Psoas muscle (tissue), 7 donors: ENCODE measurements at regions not wholly inside any gene's neighbourhood (a gene's known extent, or its start where the extent isn't known, plus 50 kb on each side); places are given as distances from the start of the nearest gene placed in this dataset.

Experiments used
- ATAC-seq, 4 donors: fragments of 200-7000 bp; cut with Tn5 transposase; one replicate each; pipeline ENCODE4 v1.9.1; 2020; ENCODE audit warnings: moderate library complexity in 3 of 4, mild to moderate bottlenecking in 2 of 4
- DNase-seq, 2 donors: peaks; one replicate each; pipeline ENCODE4 v3.0.0-alpha.2; 2020
- H3K27ac ChIP-seq: fragments of 200-600 bp; one replicate; pipeline ENCODE4 v1.8.0; 2022
- H3K27me3 ChIP-seq, 3 donors: fragments of 200-600 bp in 1 of 3; one replicate each; pipeline versions ENCODE4 v1.6.1 to v1.8.0; 2013 to 2022; ENCODE audit warnings: low read length in 2 of 3, mild to moderate bottlenecking in 2 of 3, moderate library complexity in 1 of 3; ENCODE audit not compliant: insufficient read depth in 3 of 3
- H3K36me3 ChIP-seq, 2 donors: fragments of 200-600 bp in 1 of 2; one replicate each; pipeline versions ENCODE4 v1.6.1 to v1.8.0; 2013 to 2022; ENCODE audit warnings: low read depth in 1 of 2, mild to moderate bottlenecking in 1 of 2, moderate library complexity in 1 of 2; ENCODE audit not compliant: insufficient read depth in 1 of 2
- H3K4me1 ChIP-seq: fragments of 200-600 bp; one replicate; pipeline ENCODE4 v1.8.0; 2022
- H3K4me3 ChIP-seq: fragments of 200-600 bp; one replicate; pipeline ENCODE4 v1.8.0; 2022; ENCODE audit warnings: mild to moderate bottlenecking
- H3K9me3 ChIP-seq: fragments of 200-600 bp; one replicate; pipeline ENCODE4 v1.8.0; 2022
- CTCF ChIP-seq: fragments of 200-600 bp; IDR thresholded peaks from one replicate; pipeline ENCODE4 v1.8.0; 2022; ENCODE audit warnings: antibody characterized with exemption
- WGBS, 3 donors: extraction: QIAGEN DNeasy Blood & Tissue Kit; methylation state at CpG; one replicate each; pipeline versions ENCODE4 v1.1.6 to v1.1.7; 2013; 5-methylcytosine and 5-hydroxymethylcytosine counted together
- intact Hi-C, 2 donors: fragments of 100-400 bp; cut with DNase I; formaldehyde crosslinking; loops; one replicate each; pipeline versions ENCODE4 v1.11.0 to v1.14.2; 2022
- donor health status: healthy with polysubstance abuse.
- donor health status: DM: no; HTN: no; CAD: no; lungs with moderate emphysema.
- donor health status: Bipolar disorder and iron deficiency.
- donor health status: healthy.
- donor health status: DM: yes; HTN: yes; CAD: no.
- donor health status: DM: no; HTN: no; CAD: no.
- donor health status: DM: yes; HTN: yes; CAD: no.

DNA sequence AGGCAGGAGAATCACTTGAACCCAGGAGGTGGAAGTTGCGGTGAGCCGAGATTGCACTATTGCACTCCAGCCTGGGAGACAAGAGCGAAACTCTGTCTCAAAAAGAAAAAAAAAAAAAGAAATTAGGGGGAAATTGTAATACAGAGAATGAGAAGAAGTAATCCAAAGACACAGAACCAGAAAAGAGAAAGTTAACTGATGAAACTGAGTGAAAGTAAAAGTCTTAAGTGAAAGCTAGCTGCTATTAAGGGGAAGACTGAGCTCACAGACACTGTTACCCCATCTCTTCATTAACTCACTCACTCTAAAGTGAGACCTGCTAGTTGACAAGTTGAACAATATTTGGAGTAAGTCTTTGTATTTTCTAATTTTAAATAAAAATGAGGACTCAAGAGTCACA, 763.0 kb upstream of the PCDH10 start:
- no peak for TF ChIP-seq CTCF
- Histone ChIP-seq H3K36me3 (no peaks in the 10 kb centered on the region), H3K27ac (no peak overlapping the region), H3K4me3 (no peak overlapping the region), H3K4me1 (no peaks in the 10 kb centered on the region), H3K9me3 (no peaks in the 10 kb centered on the region), H3K27me3 (no peaks in the 10 kb centered on the region)
- WGBS, 3 donors, result 96 to 100% (median 100%) methylated on average over 3 of the region's 3 CpGs
- DNase-seq (no peak), ATAC-seq (no peak)
- intact Hi-C loops, result no loop called here

- 77 to 86% (median 78%) methylated on average over 1 of the region's 1 CpG for WGBS, 3 donors
- no peaks in the 10 kb centered on the region for H3K27me3 ChIP-seq
- intact Hi-C loops, result no loop called here
Measured at GRCh38 chr4:132387060-132387459, 762.0 kb upstream of the PCDH10 start.

DNA sequence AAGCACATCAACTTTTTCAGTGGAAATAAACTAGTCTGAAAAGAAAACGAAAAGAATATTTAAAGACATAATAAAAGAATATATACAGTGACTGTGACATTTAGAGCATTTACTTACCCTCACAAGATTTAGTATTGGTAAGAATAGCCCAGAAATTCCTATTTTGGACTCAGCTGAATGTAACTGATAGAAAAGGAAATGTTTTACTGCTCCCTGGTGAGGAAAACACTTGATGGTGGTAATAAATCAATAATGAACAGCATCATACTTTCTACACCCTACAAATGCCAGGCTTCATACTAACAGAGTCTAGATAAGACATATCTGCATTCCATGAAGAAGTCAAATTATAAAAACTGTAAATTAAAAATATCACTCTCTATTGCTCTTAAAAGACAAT, 753.5 kb upstream of the PCDH10 start:
- 25 to 41% (median 32%) methylated on average over 1 of the region's 1 CpG for WGBS, 3 donors

More at GRCh38 chr4:132387060-132387459, 762.0 kb upstream of the PCDH10 start:
- Histone ChIP-seq H3K4me3 (no peak overlapping the region), H3K36me3 (no peaks in the 10 kb centered on the region), H3K27ac (no peak overlapping the region), H3K4me1 (no peaks in the 10 kb centered on the region), H3K9me3 (no peaks in the 10 kb centered on the region)
- no peak for ATAC-seq
- TF ChIP-seq CTCF, result no peak
- DNase-seq, result no peak

GRCh38 chr4:132396636-132397035, 752.5 kb upstream of the PCDH10 start:
- no peak for TF ChIP-seq CTCF
- 39 to 44% (median 40%) methylated on average over 1 of the region's 1 CpG for WGBS, 3 donors
- no peak for DNase-seq
- H3K36me3 ChIP-seq, result no peaks in the 10 kb centered on the region
- H3K4me3 ChIP-seq, result no peak overlapping the region
- ATAC-seq, result no peak
- intact Hi-C loops, result no loop called here
- H3K9me3 ChIP-seq, result no peaks in the 10 kb centered on the region
- no peaks in the 10 kb centered on the region for H3K4me1 ChIP-seq
- H3K27ac ChIP-seq, result no peak overlapping the region
- no peaks in the 10 kb centered on the region for H3K27me3 ChIP-seq

More for the DNA sequence above, 753.5 kb upstream of the PCDH10 start:
- H3K27ac ChIP-seq, result no peak overlapping the region
- H3K4me1 ChIP-seq, result no peaks in the 10 kb centered on the region
- ATAC-seq (no peak), DNase-seq (no peak)
- no peak overlapping the region for H3K4me3 ChIP-seq
- intact Hi-C loops, result no loop called here
- H3K27me3 ChIP-seq, result no peaks in the 10 kb centered on the region
- no peak for TF ChIP-seq CTCF
- no peaks in the 10 kb centered on the region for H3K9me3 ChIP-seq
- H3K36me3 ChIP-seq, result no peaks in the 10 kb centered on the region

DNA sequence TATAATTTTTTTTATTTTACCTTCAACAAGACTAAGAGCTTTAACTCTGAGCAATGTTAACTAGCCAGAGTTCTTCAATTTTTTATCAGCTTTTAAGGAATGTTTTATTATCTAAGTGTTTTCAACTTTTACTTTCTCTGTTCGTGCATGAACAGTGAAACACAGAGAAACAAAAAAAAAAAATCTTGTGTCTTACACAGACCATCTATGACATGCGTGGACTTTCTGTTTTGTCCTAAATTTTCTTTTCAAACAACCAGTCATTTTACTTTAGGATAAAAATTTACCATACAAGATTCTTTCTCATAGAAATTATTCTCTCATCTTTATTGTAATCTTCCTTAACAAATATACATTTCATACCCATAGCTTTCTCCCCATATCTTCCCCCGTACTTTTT, 731.9 kb upstream of the PCDH10 start:
- Histone ChIP-seq H3K27me3 (no peaks in the 10 kb centered on the region), H3K36me3 (no peaks in the 10 kb centered on the region), H3K27ac (no peak overlapping the region), H3K4me1 (no peaks in the 10 kb centered on the region), H3K9me3 (no peaks in the 10 kb centered on the region), H3K4me3 (no peak overlapping the region)
- intact Hi-C loops, result no loop called here
- WGBS, 3 donors, result 63 to 78% (median 73%) methylated on average over 3 of the region's 3 CpGs
- no peak for TF ChIP-seq CTCF
- DNase-seq (no peak), ATAC-seq (no peak)
